Motor neuron (in vitro differentiated cells): ENCODE measurements at regions not wholly inside any gene's neighbourhood (a gene's known extent, or its start where the extent isn't known, plus 50 kb on each side); places are given as distances from the start of the nearest gene placed in this dataset.
A peak's percentile ranks its signal among the peaks of the same experiment; 100 is the strongest.

Source experiments
- ATAC-seq, 8 experiments: fragments of 200-7000 bp; cut with Tn5 transposase; replicated peaks in 6 of 8; 2 replicates each; pipeline ENCODE4 v1.8.0; 2021; ENCODE audit warnings: mild to moderate bottlenecking in 8 of 8, moderate library complexity in 8 of 8
- H3K27ac ChIP-seq, 2 donors: fragments of 250-450 bp; sonication (Bioruptor Pico); 2 replicates each; pipeline ENCODE4 v1.9.0; 2021; ENCODE audit warnings: antibody characterized with exemption in 2 of 2, mild to moderate bottlenecking in 2 of 2, moderate library complexity in 1 of 2
- H3K4me1 ChIP-seq, 2 donors: fragments of 250-450 bp; sonication (Bioruptor Pico); replicated peaks in 1 of 2; 2 replicates each; pipeline ENCODE4 v1.6.1; 2021; ENCODE audit warnings: antibody characterized with exemption in 2 of 2, mild to moderate bottlenecking in 2 of 2, moderate library complexity in 1 of 2
- H3K4me3 ChIP-seq, 5 donors: fragments of 250-450 bp; sonication (Bioruptor Pico); 2 replicates each; pipeline ENCODE4 v1.9.0; 2021; ENCODE audit warnings: antibody characterized with exemption in 5 of 5, mild to moderate bottlenecking in 5 of 5, moderate library complexity in 4 of 5
- WGBS, 10 experiments: fragments of 450-650 bp; shearing (Covaris generic); methylation state at CpG; one replicate each; pipeline ENCODE4 v1.0.0; 2022; 5-methylcytosine and 5-hydroxymethylcytosine counted together
- in situ Hi-C, 9 experiments: fragments of 400-800 bp; cut with MboI; loops; one replicate each; pipeline ENCODE4 v1.15.0; 2021; ENCODE audit warnings: low sequenced_read_pairs in 9 of 9, low pct_unique_long_range_greater_than_20kb in 2 of 9; ENCODE audit not compliant: unreplicated experiment in 9 of 9

DNA sequence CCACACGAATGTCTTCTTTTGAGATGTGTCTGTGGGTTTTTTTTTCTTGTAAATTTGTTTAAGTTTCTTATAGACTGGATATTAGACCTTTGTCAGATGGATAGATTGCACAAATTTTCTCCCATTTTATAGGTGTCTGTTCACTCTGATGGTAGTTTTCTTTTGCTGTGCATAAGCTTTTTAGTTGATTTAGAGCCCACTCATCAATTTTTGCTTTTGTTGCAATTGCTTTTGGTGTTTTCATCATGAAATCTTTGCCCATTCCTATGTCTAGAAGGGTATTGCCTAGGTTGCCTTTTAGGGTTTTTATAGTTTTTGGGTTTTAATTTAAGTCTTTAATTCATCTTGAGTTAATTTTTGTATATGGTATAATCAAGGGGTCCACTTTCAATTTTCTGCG, 57.7 kb downstream of the NKX2-2 start:
- WGBS, 10 experiments = 7 to 100% (median 44%) methylated on average over 1 to 2 of the region's 2 CpGs; no CpG with 5 or more reads in 1 of the 10 experiments
- Histone ChIP-seq H3K4me1 (no peaks in the 10 kb centered on the region), H3K27ac (no peak overlapping the region), H3K4me3 (no peak overlapping the region)
- in situ Hi-C loops = no loop called here
- ATAC-seq = no peak

- ATAC-seq = peak in 2 of 8 experiments; percentile 25 to 81
- 0 to 73% (median 50%) methylated on average over 1 to 4 of the region's 4 CpGs for whole genome bisulfite sequencing, 10 experiments
- in situ Hi-C loops = no loop called here
- Histone ChIP-seq H3K4me3 (no peak overlapping the region), H3K4me1 (no peaks in the 10 kb centered on the region), H3K27ac (no peak overlapping the region)
These were observed 56.4 kb upstream of the NKX2-4 start for GRCh38 chr20:21453690-21454089.

GRCh38 chr20:21450572-21450971, 53.2 kb upstream of the NKX2-4 start:
- 0 to 67% (median 25%) methylated on average over 1 of the region's 1 CpG; no CpG with 5 or more reads in 5 of the 10 experiments for WGBS, 10 experiments
- in situ Hi-C loops = no loop called here
- H3K27ac ChIP-seq = no peak overlapping the region
- no peak for ATAC-seq
- no peaks in the 10 kb centered on the region for H3K4me1 ChIP-seq
- H3K4me3 ChIP-seq = no peak overlapping the region
